NCI-H1694 treated with DMSO at 0.1 percent for 48 hours (cell line): ENCODE measurements at regions not wholly inside any gene's neighbourhood (a gene's known extent, or its start where the extent isn't known, plus 50 kb on each side); places are given as distances from the start of the nearest gene placed in this dataset.
A peak's percentile ranks its signal among the peaks of the same experiment; 100 is the strongest.
"Not testable (repeated sequence)": the region's sequence is repeated elsewhere in the genome, so short reads cannot be mapped to it uniquely, and the experiment has no call there.

ENCODE experiments used
- DNase-seq: peaks from one replicate; lab custom pipeline; 2025; lab: John Stamatoyannopoulos, UW

GRCh38 chr1:80523861-80524260 is 1276.9 kb upstream of the ADGRL2 start:
- DNase-seq, result no peak

- not testable (repeated sequence) for DNase-seq
Observed at GRCh38 chr1:80523071-80523470, 1277.7 kb upstream of the ADGRL2 start.

- DNase-seq, result no peak
Observed at GRCh38 chr1:80520949-80521348, 1279.8 kb upstream of the ADGRL2 start.

DNA sequence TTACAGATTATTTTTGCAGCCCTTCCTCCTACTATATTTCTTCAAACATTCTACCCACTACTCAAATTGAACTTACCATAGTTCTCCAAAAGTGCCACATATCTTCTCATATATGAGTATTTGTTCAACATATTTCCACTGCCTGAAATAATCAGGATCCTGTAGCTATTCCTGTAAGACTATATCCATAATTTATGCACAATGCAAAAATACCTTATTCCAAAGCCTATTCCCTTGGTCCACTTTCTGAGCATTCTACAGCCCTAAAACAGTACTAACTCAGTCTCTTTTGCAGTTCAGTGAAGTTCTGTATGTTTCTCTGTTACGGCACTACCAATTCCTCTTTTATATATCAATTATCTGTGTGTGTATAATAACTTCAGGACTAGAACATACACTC is 1283.7 kb upstream of the ADGRL2 start:
- no peak for DNase-seq

- DNase-seq, result no peak
Observed at GRCh38 chr1:80509965-80510522, 1290.7 kb upstream of the ADGRL2 start.

DNA sequence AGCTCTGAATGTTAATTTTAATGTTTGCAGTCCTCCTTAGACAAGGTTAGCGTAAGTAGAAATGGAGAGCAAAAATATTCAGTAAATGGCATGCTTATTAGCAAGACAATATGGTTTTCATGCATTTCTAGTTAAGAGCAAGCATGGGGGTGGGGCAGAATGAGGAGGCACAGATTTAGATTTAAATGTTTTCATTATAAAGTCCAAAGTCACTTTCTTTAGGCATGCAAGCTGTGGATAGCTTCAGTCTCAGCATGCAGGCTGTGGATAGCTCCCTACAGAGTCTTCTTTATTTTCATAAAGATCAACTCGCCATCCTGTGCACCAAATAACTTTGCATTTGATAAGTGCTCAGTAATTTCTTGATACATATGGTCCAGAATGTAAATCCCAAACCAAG is 1294.5 kb upstream of the ADGRL2 start:
- no peak for DNase-seq

DNA sequence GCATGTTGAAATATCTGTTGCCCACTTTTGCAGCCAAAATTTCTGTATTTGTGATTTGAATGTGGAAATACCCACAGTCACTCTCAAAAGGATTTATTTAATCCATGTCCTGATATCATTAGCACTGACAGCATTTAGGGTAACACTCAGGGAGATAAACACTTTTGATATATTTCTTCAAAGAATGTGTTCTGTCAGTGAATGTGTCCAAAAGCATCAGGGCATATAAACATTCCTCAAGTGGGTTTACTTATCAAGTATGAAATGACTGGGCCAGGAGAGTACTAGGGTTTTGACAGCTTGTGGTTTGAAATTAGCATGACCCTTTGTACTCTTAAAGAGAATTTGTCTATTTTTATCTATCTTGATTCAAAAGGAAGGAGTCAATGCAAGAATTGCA is 1302.1 kb upstream of the ADGRL2 start:
- no peak for DNase-seq

DNA sequence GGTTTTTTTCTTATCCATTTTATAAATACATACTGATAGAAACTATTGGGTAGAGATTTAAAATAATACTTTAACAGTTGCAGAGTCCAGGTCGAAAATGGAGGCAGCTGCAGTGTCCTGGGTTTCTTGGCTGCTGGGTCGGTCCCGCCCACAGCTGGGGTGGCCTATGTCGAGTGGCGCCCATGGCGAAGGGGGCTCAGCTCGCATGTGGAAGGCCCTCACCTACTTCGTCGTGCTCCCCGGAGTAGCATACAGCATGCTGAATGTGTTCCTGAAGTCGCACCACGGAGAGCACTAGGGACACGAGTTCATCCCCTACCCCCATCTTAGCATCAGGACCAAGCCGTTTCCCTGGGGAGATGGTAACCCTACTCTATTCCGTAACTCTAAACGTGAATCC is 1304.9 kb upstream of the ADGRL2 start:
- no peak for DNase-seq

DNA sequence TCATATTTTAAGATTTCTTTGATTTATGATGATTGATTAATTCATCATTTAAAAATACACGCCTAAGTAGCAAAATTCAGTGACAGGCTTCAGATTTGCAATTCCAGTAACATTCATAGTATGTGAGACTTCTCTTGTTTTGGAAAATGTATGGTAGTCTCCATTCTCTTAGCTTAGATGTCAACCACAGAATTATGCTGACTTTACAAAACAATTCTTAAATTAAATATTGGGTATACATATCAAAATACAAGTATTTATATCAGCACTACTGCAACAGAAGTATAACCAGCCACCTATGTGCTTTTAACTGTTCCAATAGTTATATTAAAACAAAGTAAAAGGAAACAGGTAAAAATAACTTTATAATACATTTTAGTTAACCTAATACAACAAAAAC is 1328.6 kb upstream of the ADGRL2 start:
- no peak for DNase-seq

- DNase-seq, result no peak
Observed at GRCh38 chr1:80468356-80468755, 1332.4 kb upstream of the ADGRL2 start.

DNA sequence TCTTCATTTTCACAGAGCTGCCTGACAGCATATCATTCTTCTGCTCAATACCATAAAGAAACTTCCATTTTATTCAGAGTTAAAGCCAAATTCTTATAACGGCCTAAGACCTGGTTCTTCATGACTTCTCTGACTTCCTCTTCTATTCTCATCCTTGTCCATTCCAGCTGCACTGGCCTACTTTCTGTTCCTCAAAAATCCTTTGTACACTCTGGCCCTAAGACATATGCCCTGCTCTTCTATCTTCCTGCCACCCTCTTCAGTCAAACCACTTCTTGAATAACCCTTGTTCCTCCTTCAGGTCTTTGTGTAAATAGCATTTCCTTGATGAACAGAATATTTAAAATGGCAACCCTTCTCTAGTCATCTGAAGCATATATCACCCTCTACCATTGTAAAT is 1338.7 kb upstream of the ADGRL2 start:
- no peak for DNase-seq

- DNase-seq, result no peak
Observed at GRCh38 chr1:80457409-80457808, 1343.3 kb upstream of the ADGRL2 start.

GRCh38 chr1:80453775-80454174 is 1347.0 kb upstream of the ADGRL2 start:
- DNase-seq, result no peak

- DNase-seq, result no peak
Observed at GRCh38 chr1:80450711-80451110, 1350.0 kb upstream of the ADGRL2 start.

- DNase-seq, result no peak
Observed at GRCh38 chr1:80448081-80448480, 1352.7 kb upstream of the ADGRL2 start.

DNA sequence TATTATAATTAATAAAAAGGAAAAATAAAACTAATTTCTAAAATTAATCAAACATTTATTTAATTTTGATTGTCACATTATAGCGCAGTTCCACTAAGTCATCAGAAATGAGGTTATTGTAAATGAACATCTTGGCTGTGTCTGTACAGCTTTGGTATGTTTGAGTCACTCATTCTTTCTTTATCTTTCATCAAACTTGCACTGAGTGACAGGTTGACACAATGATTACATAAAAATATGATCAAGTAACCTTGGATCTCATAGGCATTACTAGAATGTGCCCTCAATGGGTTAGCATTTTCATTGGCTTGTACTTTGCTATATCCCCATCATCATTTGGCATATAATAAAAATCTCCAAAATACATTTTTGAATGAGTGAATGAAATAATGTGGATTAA is 1353.2 kb upstream of the ADGRL2 start:
- DNase-seq, result no peak

DNA sequence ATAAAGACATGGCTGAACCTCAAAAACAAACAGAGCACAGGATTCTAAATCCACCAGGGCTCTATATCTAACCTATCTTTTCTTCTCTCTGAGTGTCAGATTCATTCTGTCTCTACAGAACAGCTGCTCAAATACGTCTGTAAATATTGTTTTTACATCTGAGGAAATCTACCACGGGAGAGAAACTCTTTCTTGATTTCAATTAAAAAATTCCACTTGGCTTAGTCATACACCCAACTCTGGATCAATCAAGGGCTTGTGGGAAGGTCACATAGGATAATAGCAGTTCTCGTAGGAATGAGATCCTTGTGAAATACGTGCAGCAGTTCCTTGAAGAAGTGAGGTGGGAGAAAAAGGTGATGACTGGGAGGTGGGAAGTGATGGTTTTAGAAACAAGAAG is 1355.7 kb upstream of the ADGRL2 start:
- no peak for DNase-seq

GRCh38 chr1:80444171-80444570 is 1356.6 kb upstream of the ADGRL2 start:
- DNase-seq, result no peak

GRCh38 chr1:80441664-80442063 is 1359.1 kb upstream of the ADGRL2 start:
- no peak for DNase-seq

GRCh38 chr1:80436851-80437250 is 1363.9 kb upstream of the ADGRL2 start:
- no peak for DNase-seq

GRCh38 chr1:80427881-80428280 is 1372.9 kb upstream of the ADGRL2 start:
- peak; percentile 20 for DNase-seq

- no peak for DNase-seq
Observed at GRCh38 chr1:80424249-80424648, 1376.5 kb upstream of the ADGRL2 start.

- no peak for DNase-seq
Observed at GRCh38 chr1:80418134-80418533, 1382.6 kb upstream of the ADGRL2 start.

- no peak for DNase-seq
Observed at GRCh38 chr1:80417671-80418070, 1383.1 kb upstream of the ADGRL2 start.

DNA sequence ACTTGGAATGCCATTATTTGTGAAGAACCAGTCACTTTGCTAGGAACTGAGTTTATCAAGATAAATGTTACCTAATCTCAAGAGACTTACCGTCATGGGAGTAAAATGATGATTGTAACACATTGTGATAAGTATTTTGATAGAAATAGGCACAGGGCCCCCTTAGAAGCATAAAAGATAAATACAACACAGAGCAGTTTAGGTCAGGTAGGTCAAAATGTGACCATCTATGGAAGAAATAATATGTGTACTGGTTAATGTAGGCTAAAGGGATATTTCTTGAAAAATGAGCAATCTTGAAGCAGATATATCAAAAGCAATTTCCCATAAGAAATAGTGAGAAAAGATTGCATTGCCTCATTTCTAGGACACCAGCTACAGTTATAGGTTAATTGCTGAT is 1386.8 kb upstream of the ADGRL2 start:
- no peak for DNase-seq
